Astrocyte (in vitro differentiated cells and primary cell): ENCODE measurements at regions not wholly inside any gene's neighbourhood (a gene's known extent, or its start where the extent isn't known, plus 50 kb on each side); places are given as distances from the start of the nearest gene placed in this dataset.

Experiments used
- DNase-seq: peaks from one replicate; pipeline ENCODE4 v3.0.0-alpha.2; 2010; ENCODE audit warnings: low read depth
- FAIRE-seq: peaks from 2 replicates; lab custom pipeline; 2011; peaks lifted over from hg19 to GRCh38; lab: Jason Lieb, UNC
- H2AFZ ChIP-seq: 2 replicates; pipeline ENCODE4 v1.6.0; 2012; ENCODE audit warnings: low read depth, low read length, inconsistent platforms
- H3K27ac ChIP-seq: 2 replicates; pipeline ENCODE4 v1.5.1; 2011; ENCODE audit warnings: low read depth, low read length, inconsistent platforms
- H3K27me3 ChIP-seq: 2 replicates; pipeline ENCODE4 v1.6.0; 2011; ENCODE audit warnings: low read length, inconsistent platforms; ENCODE audit not compliant: insufficient read depth
- H3K36me3 ChIP-seq: 2 replicates; pipeline ENCODE4 v1.5.1; 2011; ENCODE audit warnings: low read length, inconsistent platforms; ENCODE audit not compliant: insufficient read depth
- H3K4me1 ChIP-seq: 2 replicates; pipeline ENCODE4 v1.5.1; 2011; ENCODE audit warnings: low read length, inconsistent platforms; ENCODE audit not compliant: insufficient read depth
- H3K4me2 ChIP-seq: 2 replicates; pipeline ENCODE4 v1.6.0; 2012; ENCODE audit warnings: low read length, inconsistent platforms
- H3K4me3 ChIP-seq: 2 replicates; pipeline ENCODE4 v1.5.1; 2011; ENCODE audit warnings: low read depth, mild to moderate bottlenecking, low read length, inconsistent platforms; ENCODE audit not compliant: insufficient read depth
- H3K79me2 ChIP-seq: 2 replicates; pipeline ENCODE4 v1.6.0; 2012; ENCODE audit warnings: mild to moderate bottlenecking, low read length, inconsistent platforms; ENCODE audit not compliant: insufficient read depth
- H3K9ac ChIP-seq: 2 replicates; pipeline ENCODE4 v1.6.0; 2012; ENCODE audit warnings: mild to moderate bottlenecking, low read length, inconsistent platforms
- H3K9me3 ChIP-seq: 2 replicates; pipeline ENCODE4 v1.5.1; 2012; ENCODE audit warnings: low read depth, mild to moderate bottlenecking, low read length, inconsistent platforms; ENCODE audit not compliant: insufficient read depth
- H4K20me1 ChIP-seq: 2 replicates; pipeline ENCODE4 v1.6.0; 2012; ENCODE audit warnings: low read length, inconsistent platforms; ENCODE audit not compliant: insufficient read depth
- H3K27ac Mint-ChIP-seq: one replicate; pipeline ENCODE4 v1.8.0; 2021; ENCODE audit warnings: mild to moderate bottlenecking, mixed read lengths; ENCODE audit not compliant: unreplicated experiment
- H3K27me3 Mint-ChIP-seq: one replicate; pipeline ENCODE4 v1.8.0; 2021; ENCODE audit warnings: low read depth, mixed read lengths; ENCODE audit not compliant: unreplicated experiment
- H3K36me3 Mint-ChIP-seq: one replicate; pipeline ENCODE4 v1.8.0; 2021; ENCODE audit warnings: low read depth, mixed read lengths; ENCODE audit not compliant: unreplicated experiment
- H3K4me1 Mint-ChIP-seq: one replicate; pipeline ENCODE4 v1.8.0; 2021; ENCODE audit warnings: low read depth, mixed read lengths; ENCODE audit not compliant: unreplicated experiment
- H3K4me3 Mint-ChIP-seq: one replicate; pipeline ENCODE4 v1.8.0; 2021; ENCODE audit warnings: mild to moderate bottlenecking, moderate library complexity, mixed read lengths; ENCODE audit not compliant: unreplicated experiment
- H3K9me3 Mint-ChIP-seq: one replicate; pipeline ENCODE4 v1.8.0; 2021; ENCODE audit warnings: mild to moderate bottlenecking, mixed read lengths; ENCODE audit not compliant: unreplicated experiment
- EZH2 ChIP-seq: IDR thresholded peaks from 2 replicates; pipeline ENCODE4 v1.6.1; 2012; ENCODE audit warnings: mild to moderate bottlenecking, low read length, inconsistent platforms; ENCODE audit not compliant: insufficient read depth
- TF ChIP-seq, protein P1 (sequence below): IDR thresholded peaks from 2 replicates; pipeline ENCODE4 v1.5.1; 2011; ENCODE audit warnings: low read depth, mild to moderate bottlenecking, inconsistent platforms, low read length, moderate library complexity; ENCODE audit not compliant: insufficient read depth

GRCh38 chr4:32462944-32463343, 1742.8 kb downstream of the PCDH7 start:
- FAIRE-seq (no peak), DNase-seq (no peak)
- no peaks in the 10 kb centered on the region for H3K79me2 ChIP-seq
- Mint-ChIP-seq H3K27ac (no peak overlapping the region), H3K9me3 (no peaks in the 10 kb centered on the region), H3K4me3 (no peak overlapping the region), H3K27me3 (no peaks in the 10 kb centered on the region), H3K4me1 (no peaks in the 10 kb centered on the region), H3K36me3 (no peaks in the 10 kb centered on the region)
- H2AFZ ChIP-seq: no peak overlapping the region
- no peak overlapping the region for H3K9ac ChIP-seq
- no peak overlapping the region for H3K4me2 ChIP-seq
- no peak overlapping the region for H3K4me3 ChIP-seq
- H3K9me3 ChIP-seq: no peaks in the 10 kb centered on the region
- no peaks in the 10 kb centered on the region for H4K20me1 ChIP-seq
- TF ChIP-seq, protein P1, sequence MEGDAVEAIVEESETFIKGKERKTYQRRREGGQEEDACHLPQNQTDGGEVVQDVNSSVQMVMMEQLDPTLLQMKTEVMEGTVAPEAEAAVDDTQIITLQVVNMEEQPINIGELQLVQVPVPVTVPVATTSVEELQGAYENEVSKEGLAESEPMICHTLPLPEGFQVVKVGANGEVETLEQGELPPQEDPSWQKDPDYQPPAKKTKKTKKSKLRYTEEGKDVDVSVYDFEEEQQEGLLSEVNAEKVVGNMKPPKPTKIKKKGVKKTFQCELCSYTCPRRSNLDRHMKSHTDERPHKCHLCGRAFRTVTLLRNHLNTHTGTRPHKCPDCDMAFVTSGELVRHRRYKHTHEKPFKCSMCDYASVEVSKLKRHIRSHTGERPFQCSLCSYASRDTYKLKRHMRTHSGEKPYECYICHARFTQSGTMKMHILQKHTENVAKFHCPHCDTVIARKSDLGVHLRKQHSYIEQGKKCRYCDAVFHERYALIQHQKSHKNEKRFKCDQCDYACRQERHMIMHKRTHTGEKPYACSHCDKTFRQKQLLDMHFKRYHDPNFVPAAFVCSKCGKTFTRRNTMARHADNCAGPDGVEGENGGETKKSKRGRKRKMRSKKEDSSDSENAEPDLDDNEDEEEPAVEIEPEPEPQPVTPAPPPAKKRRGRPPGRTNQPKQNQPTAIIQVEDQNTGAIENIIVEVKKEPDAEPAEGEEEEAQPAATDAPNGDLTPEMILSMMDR: peak; percentile 45
- no peak for TF ChIP-seq EZH2
- H3K27me3 ChIP-seq: no peaks in the 10 kb centered on the region
- H3K36me3 ChIP-seq: no peaks in the 10 kb centered on the region
- no peak overlapping the region for H3K27ac ChIP-seq
- no peaks in the 10 kb centered on the region for H3K4me1 ChIP-seq

DNA sequence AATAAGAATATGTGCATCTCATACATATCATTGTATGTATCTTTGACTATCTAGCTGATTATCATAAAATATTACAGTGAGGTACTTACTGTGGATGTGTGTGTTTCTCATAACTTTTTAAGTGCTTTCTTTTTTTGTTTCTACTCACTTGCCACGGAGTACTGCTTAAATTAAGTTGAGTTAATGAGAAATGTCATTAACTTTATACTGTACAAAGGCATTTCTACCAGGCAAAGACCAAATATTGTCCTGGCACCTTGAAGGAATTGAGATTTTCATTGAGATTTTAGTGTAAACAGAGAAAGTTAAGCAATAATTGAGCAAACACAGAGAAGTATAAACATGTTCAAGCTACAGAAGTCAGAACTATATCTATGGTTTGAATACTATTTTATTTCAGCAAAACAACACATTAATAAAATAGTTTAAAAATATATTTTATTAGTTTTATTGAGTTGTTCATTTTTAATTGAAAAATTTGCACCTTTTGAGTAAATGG, 1750.0 kb downstream of the PCDH7 start:
- no peak overlapping the region for H2AFZ ChIP-seq
- H3K4me1 ChIP-seq: no peaks in the 10 kb centered on the region
- H3K27ac Mint-ChIP-seq: no peak overlapping the region
- DNase-seq (no peak), FAIRE-seq (no peak)
- no peak overlapping the region for H3K27ac ChIP-seq
- peaks cover 2% of the 10 kb centered on the region for H3K4me1 Mint-ChIP-seq
- no peak overlapping the region for H3K9ac ChIP-seq
- no peaks in the 10 kb centered on the region for H4K20me1 ChIP-seq
- H3K4me2 ChIP-seq: no peak overlapping the region
- H3K27me3 ChIP-seq: no peaks in the 10 kb centered on the region
- no peaks in the 10 kb centered on the region for H3K27me3 Mint-ChIP-seq
- TF ChIP-seq, protein P1: no peak
- no peak overlapping the region for H3K4me3 Mint-ChIP-seq
- no peaks in the 10 kb centered on the region for H3K36me3 Mint-ChIP-seq
- no peak overlapping the region for H3K4me3 ChIP-seq
- no peaks in the 10 kb centered on the region for H3K79me2 ChIP-seq
- no peaks in the 10 kb centered on the region for H3K36me3 ChIP-seq
- H3K9me3 ChIP-seq: no peaks in the 10 kb centered on the region
- peaks cover 3% of the 10 kb centered on the region for H3K9me3 Mint-ChIP-seq

GRCh38 chr4:32472918-32473317, 1752.7 kb downstream of the PCDH7 start:
- no peak overlapping the region for H3K4me2 ChIP-seq
- DNase-seq (no peak), FAIRE-seq (no peak)
- no peak overlapping the region for H3K27ac ChIP-seq
- H2AFZ ChIP-seq: no peak overlapping the region
- Mint-ChIP-seq H3K27me3 (no peaks in the 10 kb centered on the region), H3K27ac (no peak overlapping the region), H3K4me1 (peaks cover 2% of the 10 kb centered on the region), H3K36me3 (no peaks in the 10 kb centered on the region), H3K9me3 (peaks cover 3% of the 10 kb centered on the region), H3K4me3 (no peak overlapping the region)
- TF ChIP-seq, protein P1: no peak
- TF ChIP-seq EZH2: no peak
- H3K9me3 ChIP-seq: no peaks in the 10 kb centered on the region
- H3K4me1 ChIP-seq: no peaks in the 10 kb centered on the region
- no peaks in the 10 kb centered on the region for H3K36me3 ChIP-seq
- H3K79me2 ChIP-seq: no peaks in the 10 kb centered on the region
- no peak overlapping the region for H3K4me3 ChIP-seq
- H4K20me1 ChIP-seq: no peaks in the 10 kb centered on the region
- no peaks in the 10 kb centered on the region for H3K27me3 ChIP-seq
- H3K9ac ChIP-seq: no peak overlapping the region
